Immature natural killer cell (primary cell): ENCODE measurements at regions not wholly inside any gene's neighbourhood (a gene's known extent, or its start where the extent isn't known, plus 50 kb on each side); places are given as distances from the start of the nearest gene placed in this dataset.

Experiments
- DNase-seq, 3 donors: peaks; one replicate each; pipeline ENCODE4 v3.0.0; 2022; ENCODE audit warnings: mixed read lengths in 1 of 3
- H3K27ac Mint-ChIP-seq, 6 donors: one replicate each; pipeline ENCODE4 v1.8.0; 2020; ENCODE audit warnings: mixed read lengths in 6 of 6, mild to moderate bottlenecking in 5 of 6, inconsistent platforms in 4 of 6, moderate library complexity in 3 of 6
- H3K27me3 Mint-ChIP-seq, 3 donors: one replicate each; pipeline ENCODE4 v1.8.0; 2020 to 2021; ENCODE audit warnings: low read depth in 3 of 3, mild to moderate bottlenecking in 3 of 3, mixed read lengths in 3 of 3, moderate library complexity in 3 of 3, inconsistent platforms in 1 of 3
- H3K36me3 Mint-ChIP-seq, 3 donors: one replicate each; pipeline ENCODE4 v1.8.0; 2020; ENCODE audit warnings: mixed read lengths in 3 of 3, inconsistent platforms in 2 of 3, mild to moderate bottlenecking in 2 of 3
- H3K4me1 Mint-ChIP-seq, 2 donors: one replicate each; pipeline ENCODE4 v1.8.0; 2020; ENCODE audit warnings: inconsistent platforms in 2 of 2, mild to moderate bottlenecking in 2 of 2, mixed read lengths in 2 of 2, moderate library complexity in 1 of 2
- H3K4me3 Mint-ChIP-seq, 5 donors: one replicate each; pipeline ENCODE4 v1.8.0; 2020; ENCODE audit warnings: mild to moderate bottlenecking in 5 of 5, mixed read lengths in 5 of 5, inconsistent platforms in 3 of 5, moderate library complexity in 3 of 5
- H3K9me3 Mint-ChIP-seq, 6 donors: one replicate each; pipeline ENCODE4 v1.8.0; 2020; ENCODE audit warnings: mild to moderate bottlenecking in 6 of 6, mixed read lengths in 6 of 6, inconsistent platforms in 4 of 6, moderate library complexity in 3 of 6

DNA sequence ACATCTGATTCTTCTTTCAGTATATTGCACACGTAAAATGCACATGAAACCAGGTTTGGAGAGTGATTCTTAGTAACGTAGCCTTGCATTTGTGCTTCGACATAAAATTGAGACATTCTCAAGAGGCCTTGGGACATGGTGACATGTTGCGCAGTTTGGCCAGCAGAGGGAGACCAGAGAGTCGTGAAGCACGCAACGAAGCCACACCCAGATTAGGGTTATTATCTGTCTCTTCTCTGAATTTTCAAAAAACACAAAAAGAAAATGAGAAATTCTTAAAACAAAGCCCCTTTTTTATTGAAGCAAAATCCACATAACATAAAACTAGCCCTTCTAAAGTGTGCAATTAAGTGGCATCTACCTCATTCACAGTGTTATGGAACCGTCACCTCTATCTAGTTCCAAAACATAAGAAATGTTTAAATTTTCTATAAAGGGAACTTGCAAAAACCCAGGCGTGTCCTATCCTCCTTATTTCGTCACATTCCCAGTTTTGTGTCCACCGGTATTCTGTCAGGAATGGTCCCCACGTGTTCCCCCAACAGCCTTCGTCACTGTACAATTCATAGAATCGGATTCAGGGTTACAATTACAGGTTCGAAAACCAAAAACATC, 108.8 kb upstream of the ATF7IP start:
- peaks cover 0 to 7% (median 7%) of the 10 kb centered on the region in 3 donors for H3K27me3 Mint-ChIP-seq
- H3K27ac Mint-ChIP-seq: peak overlapping the region; percentile 93 to 99 (median 98)
- H3K4me1 Mint-ChIP-seq: peaks cover 57 to 59% of the 10 kb centered on the region in 2 donors
- peak; percentile 62 to 74 (median 74) for DNase-seq
- H3K9me3 Mint-ChIP-seq: peaks cover 0 to 5% (median 0%) of the 10 kb centered on the region in 6 donors
- H3K36me3 Mint-ChIP-seq: peaks cover 0 to 3% (median 0%) of the 10 kb centered on the region in 3 donors
- peak overlapping the region; percentile 83 to 92 (median 86) for H3K4me3 Mint-ChIP-seq

DNA sequence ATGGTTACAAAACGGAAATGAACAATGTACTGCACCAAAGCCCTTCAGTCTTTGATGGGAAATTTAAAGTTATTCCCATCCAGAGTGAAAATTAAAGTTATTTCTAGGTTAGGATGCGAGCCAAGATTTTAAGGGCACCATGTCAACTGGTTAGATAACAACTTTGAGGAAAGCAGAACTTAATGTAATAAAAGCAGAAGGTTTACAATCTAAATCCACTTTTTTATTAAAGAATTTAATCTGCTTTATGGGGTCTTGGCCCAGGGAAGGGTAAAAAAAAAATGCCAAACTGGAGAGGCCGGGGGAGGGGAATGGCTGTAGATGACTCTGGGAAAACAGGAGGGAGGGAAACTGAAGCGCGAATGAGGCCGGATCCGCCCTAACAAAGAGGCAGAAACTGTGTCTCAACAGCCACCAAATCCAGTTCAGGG, 108.2 kb upstream of the ATF7IP start:
- Mint-ChIP-seq H3K27ac (peak overlapping the region; percentile 93 to 99 (median 98)), H3K4me1 (peaks cover 57 to 59% of the 10 kb centered on the region in 2 donors), H3K9me3 (peaks cover 0 to 5% (median 0%) of the 10 kb centered on the region in 6 donors), H3K27me3 (peaks cover 0 to 9% (median 7%) of the 10 kb centered on the region in 3 donors), H3K36me3 (peaks cover 0 to 3% (median 0%) of the 10 kb centered on the region in 3 donors), H3K4me3 (peak overlapping the region; percentile 83 to 92 (median 86))
- no peak for DNase-seq

DNA sequence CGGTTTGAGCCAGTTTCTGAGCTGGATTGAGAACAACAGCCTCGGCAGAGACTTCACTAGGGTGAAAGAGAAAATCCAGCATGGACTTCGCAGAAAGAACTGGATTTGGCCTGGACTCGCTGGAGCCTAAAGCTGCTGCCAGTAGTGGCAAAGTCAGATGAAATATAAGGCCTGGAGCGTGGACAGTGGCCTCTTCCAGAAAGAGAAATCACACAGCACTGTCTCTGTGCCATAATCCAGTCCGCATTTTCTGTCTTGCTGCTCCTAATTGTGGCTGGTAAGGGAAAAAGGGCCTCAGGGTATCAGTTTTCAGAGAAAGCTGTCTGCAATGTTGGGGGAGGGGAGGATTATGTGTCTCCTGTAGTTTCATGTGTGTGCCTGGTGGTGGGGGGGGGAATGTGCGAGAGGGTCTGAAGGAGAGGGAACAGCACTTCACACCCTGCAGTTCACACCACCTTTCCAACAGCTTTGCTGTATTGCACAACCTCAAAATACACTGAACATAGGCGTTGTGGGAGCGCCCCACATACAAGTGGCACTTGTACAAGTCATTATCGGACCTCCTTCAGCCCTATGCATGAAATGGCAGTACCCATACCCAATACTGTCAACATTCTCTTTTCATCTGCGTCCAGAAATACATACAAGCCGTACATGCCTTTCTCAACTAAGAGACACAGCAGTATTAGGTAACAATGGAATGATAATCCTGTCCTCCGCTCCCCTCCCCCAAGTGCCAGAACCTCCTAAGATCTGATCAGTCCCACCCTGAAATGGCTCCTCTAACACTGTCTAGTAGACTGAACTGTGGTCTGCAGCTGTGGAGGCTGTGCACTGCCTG, 107.5 kb upstream of the ATF7IP start:
- DNase-seq: peak; percentile 81 to 87 (median 86)
- peaks cover 0 to 3% (median 0%) of the 10 kb centered on the region in 3 donors for H3K36me3 Mint-ChIP-seq

DNA sequence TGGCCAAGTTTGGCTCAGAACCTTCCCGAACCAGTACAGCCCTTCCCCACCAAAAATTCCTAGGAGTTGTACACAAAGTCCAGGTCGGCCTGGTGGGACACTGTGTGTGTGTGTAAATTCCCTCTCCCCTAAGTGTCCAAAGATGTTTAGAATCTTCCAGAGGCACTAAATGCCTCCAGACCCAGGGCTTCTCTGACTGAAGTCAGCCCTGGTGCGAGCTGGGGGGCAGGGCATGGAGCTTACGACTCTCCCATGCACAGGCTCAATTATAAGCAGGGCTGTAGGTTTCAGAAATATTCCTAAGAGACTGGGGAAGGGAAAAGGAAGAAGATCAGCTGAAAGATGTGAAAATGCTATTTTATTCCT, 106.9 kb upstream of the ATF7IP start:
- Mint-ChIP-seq H3K4me1 (peaks cover 57 to 59% of the 10 kb centered on the region in 2 donors), H3K27ac (peak overlapping the region; percentile 93 to 99 (median 98)), H3K27me3 (peaks cover 0 to 9% (median 7%) of the 10 kb centered on the region in 3 donors), H3K9me3 (peaks cover 0 to 5% (median 0%) of the 10 kb centered on the region in 6 donors), H3K36me3 (peaks cover 0 to 3% (median 0%) of the 10 kb centered on the region in 3 donors), H3K4me3 (peak overlapping the region; percentile 83 to 92 (median 86))
- no peak for DNase-seq

More for the DNA sequence above, 107.5 kb upstream of the ATF7IP start:
- peak overlapping the region; percentile 93 to 99 (median 98) for H3K27ac Mint-ChIP-seq
- peaks cover 0 to 9% (median 7%) of the 10 kb centered on the region in 3 donors for H3K27me3 Mint-ChIP-seq
- H3K9me3 Mint-ChIP-seq: peaks cover 0 to 5% (median 0%) of the 10 kb centered on the region in 6 donors
- peaks cover 57 to 59% of the 10 kb centered on the region in 2 donors for H3K4me1 Mint-ChIP-seq
- H3K4me3 Mint-ChIP-seq: peak overlapping the region; percentile 83 to 92 (median 86)

GRCh38 chr12:14259481-14260010, 105.9 kb upstream of the ATF7IP start:
- peak overlapping the region in 4 of 6 donors; percentile 32 to 98 (median 40) for H3K27ac Mint-ChIP-seq
- peaks cover 56 to 59% of the 10 kb centered on the region in 2 donors for H3K4me1 Mint-ChIP-seq
- no peak for DNase-seq
- peaks cover 0 to 9% (median 7%) of the 10 kb centered on the region in 3 donors for H3K27me3 Mint-ChIP-seq
- peaks cover 0 to 5% (median 0%) of the 10 kb centered on the region in 6 donors for H3K9me3 Mint-ChIP-seq
- no peak overlapping the region for H3K4me3 Mint-ChIP-seq
- H3K36me3 Mint-ChIP-seq: peaks cover 0 to 3% (median 0%) of the 10 kb centered on the region in 3 donors

GRCh38 chr12:14260011-14260993, 105.2 kb upstream of the ATF7IP start:
- DNase-seq: no peak
- peak overlapping the region in 5 of 6 donors; percentile 43 to 72 (median 62) for H3K27ac Mint-ChIP-seq
- no peak overlapping the region for H3K4me3 Mint-ChIP-seq
- H3K36me3 Mint-ChIP-seq: peaks cover 0 to 3% (median 0%) of the 10 kb centered on the region in 3 donors
- H3K4me1 Mint-ChIP-seq: peaks cover 50 to 52% of the 10 kb centered on the region in 2 donors
- H3K9me3 Mint-ChIP-seq: peaks cover 0 to 5% (median 0%) of the 10 kb centered on the region in 6 donors
- H3K27me3 Mint-ChIP-seq: peaks cover 0 to 9% (median 7%) of the 10 kb centered on the region in 3 donors

DNA sequence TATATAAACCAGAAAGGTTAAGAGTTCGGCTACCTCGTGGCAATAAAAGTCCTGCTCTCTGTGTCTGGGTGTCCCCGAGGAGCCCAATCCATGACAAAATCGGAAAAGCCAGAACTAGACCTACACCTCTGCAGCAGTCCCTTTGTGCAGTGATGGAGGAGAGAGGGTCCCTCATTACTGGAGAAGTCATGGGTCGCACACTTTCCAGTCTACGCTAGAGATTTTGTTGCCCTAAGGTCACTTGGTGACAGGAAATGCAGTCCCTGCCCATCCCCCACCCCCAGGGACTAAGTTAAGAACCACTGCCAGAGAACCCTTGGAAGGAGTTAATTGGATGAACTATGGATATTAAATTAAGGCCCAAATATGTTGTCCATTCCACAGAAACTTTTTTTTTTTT, 104.4 kb upstream of the ATF7IP start:
- peak overlapping the region in 2 of 6 donors; percentile 13 to 42 for H3K27ac Mint-ChIP-seq
- DNase-seq: no peak
- peaks cover 42 to 44% of the 10 kb centered on the region in 2 donors for H3K4me1 Mint-ChIP-seq
- peaks cover 0 to 5% (median 0%) of the 10 kb centered on the region in 6 donors for H3K9me3 Mint-ChIP-seq
- peaks cover 0 to under 1% (median 0%) of the 10 kb centered on the region in 3 donors for H3K36me3 Mint-ChIP-seq
- peaks cover 0 to 9% (median 7%) of the 10 kb centered on the region in 3 donors for H3K27me3 Mint-ChIP-seq
- no peak overlapping the region for H3K4me3 Mint-ChIP-seq

- Mint-ChIP-seq H3K27ac (peak overlapping the region in 3 of 6 donors; percentile 26 to 44 (median 36)), H3K9me3 (peaks cover 0 to 5% (median 0%) of the 10 kb centered on the region in 6 donors), H3K4me3 (no peak overlapping the region), H3K36me3 (no peaks in the 10 kb centered on the region), H3K27me3 (peaks cover 0 to 9% (median 7%) of the 10 kb centered on the region in 3 donors), H3K4me1 (peaks cover 35 to 36% of the 10 kb centered on the region in 2 donors)
- DNase-seq: no peak
Measured at GRCh38 chr12:14261861-14262260, 103.6 kb upstream of the ATF7IP start.

DNA sequence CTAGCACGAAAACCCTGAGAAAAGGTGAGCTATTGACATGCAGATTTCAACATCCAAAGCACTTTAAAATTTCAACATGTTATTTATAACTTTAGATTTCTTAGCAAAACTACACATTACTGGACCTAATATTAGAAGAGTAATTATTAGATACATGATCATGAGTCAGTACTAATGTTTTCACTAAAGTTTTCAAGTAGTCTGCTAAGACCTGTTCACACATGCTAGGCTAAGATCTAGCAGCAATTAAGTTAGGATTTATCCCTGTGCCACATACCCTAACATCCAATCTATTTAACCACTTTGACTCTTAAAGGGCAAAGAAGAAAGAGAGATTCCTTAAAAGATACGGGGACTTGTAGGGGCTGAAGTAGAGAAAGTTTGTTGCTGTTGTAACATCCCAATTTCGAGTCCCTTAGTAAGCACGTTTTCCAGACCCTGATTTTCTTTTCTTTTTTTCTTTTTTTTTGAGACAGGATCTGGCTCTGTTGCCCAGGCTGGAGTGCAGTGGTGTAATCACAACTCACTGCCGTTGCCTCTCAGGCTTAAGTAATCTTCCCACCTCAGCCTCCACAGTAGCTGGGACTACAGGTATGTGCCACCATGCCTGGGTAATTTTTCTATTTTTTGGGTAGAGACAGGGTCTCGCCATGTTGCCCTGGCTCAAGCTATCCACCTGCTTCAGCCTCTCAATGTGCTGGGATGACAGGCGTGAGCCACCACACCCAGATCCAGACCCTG, 102.5 kb upstream of the ATF7IP start:
- H3K36me3 Mint-ChIP-seq: no peaks in the 10 kb centered on the region
- peaks cover 0 to 5% (median 0%) of the 10 kb centered on the region in 6 donors for H3K9me3 Mint-ChIP-seq
- peak overlapping the region in 2 of 6 donors; percentile 16 to 23 for H3K27ac Mint-ChIP-seq
- H3K4me3 Mint-ChIP-seq: no peak overlapping the region
- H3K4me1 Mint-ChIP-seq: peaks cover 24 to 25% of the 10 kb centered on the region in 2 donors
- H3K27me3 Mint-ChIP-seq: peaks cover 0 to 3% (median under 1%) of the 10 kb centered on the region in 3 donors
- no peak for DNase-seq

DNA sequence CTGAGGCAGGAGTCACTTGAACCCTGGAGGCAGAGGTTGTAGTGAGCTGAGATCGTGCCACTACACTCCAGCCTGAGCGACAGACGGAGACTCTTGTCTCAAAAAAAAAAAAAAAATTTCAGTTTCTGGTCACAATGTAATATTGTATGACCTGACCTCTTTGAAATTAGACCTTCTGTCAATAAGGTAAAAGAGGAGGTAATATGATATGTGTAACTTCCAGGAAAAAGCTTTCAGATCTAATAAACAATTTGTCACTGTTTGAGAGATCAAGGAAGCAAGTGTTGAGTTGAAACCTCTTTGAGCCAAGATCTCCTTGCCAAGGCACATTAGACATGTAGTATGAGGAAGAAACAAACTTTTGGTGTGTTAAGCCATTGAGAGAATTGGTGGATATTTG, 101.7 kb upstream of the ATF7IP start:
- H3K27ac Mint-ChIP-seq: peak overlapping the region in 1 of 6 donors; percentile 37
- H3K27me3 Mint-ChIP-seq: peaks cover 0 to 2% (median 0%) of the 10 kb centered on the region in 3 donors
- no peaks in the 10 kb centered on the region for H3K36me3 Mint-ChIP-seq
- no peak overlapping the region for H3K4me3 Mint-ChIP-seq
- peaks cover 0 to 4% (median 0%) of the 10 kb centered on the region in 6 donors for H3K9me3 Mint-ChIP-seq
- H3K4me1 Mint-ChIP-seq: peaks cover 16 to 17% of the 10 kb centered on the region in 2 donors
- DNase-seq: no peak

DNA sequence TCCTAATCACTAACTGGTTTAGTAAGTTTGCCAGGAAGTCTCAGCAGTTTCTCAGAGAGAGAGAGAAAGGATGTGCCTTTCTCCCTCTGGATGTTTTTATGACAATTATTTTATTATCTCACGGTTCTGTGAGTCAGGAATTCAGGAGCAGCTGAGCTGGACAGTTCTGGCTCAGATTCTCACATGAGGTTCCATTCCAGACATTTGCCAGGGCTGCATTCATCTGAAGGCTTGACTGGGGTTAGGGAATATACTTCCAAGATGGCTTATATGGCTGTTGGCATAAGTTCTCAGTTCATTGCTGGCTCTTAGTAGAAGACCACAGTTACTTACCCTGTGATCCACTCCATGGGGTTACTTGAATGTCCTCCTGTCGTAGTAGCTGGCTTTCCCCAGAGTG, 101.2 kb upstream of the ATF7IP start:
- no peak overlapping the region for H3K4me3 Mint-ChIP-seq
- DNase-seq: no peak
- peaks cover under 1 to 2% (median under 1%) of the 10 kb centered on the region in 3 donors for H3K36me3 Mint-ChIP-seq
- peaks cover 0 to 2% (median under 1%) of the 10 kb centered on the region in 6 donors for H3K9me3 Mint-ChIP-seq
- peaks cover 0 to 2% (median 0%) of the 10 kb centered on the region in 3 donors for H3K27me3 Mint-ChIP-seq
- H3K4me1 Mint-ChIP-seq: peaks cover 12% of the 10 kb centered on the region in 2 donors
- peak overlapping the region in 2 of 6 donors; percentile 31 to 43 for H3K27ac Mint-ChIP-seq

- Mint-ChIP-seq H3K4me3 (no peak overlapping the region), H3K27ac (peak overlapping the region in 2 of 6 donors; percentile 31 to 43), H3K4me1 (peaks cover 9 to 10% of the 10 kb centered on the region in 2 donors), H3K9me3 (peaks cover 0 to 5% (median 3%) of the 10 kb centered on the region in 6 donors), H3K36me3 (peaks cover 3 to 4% (median 3%) of the 10 kb centered on the region in 3 donors), H3K27me3 (peaks cover 0 to 2% (median 0%) of the 10 kb centered on the region in 3 donors)
- no peak for DNase-seq
Measured at GRCh38 chr12:14264778-14265177, 100.7 kb upstream of the ATF7IP start.
